Sigmoid colon (tissue), 4 donors: ENCODE measurements at regions not wholly inside any gene's neighbourhood (a gene's known extent, or its start where the extent isn't known, plus 50 kb on each side); places are given as distances from the start of the nearest gene placed in this dataset.

Experiments
- EP300 ChIP-seq, 4 donors: sonication (generic); formaldehyde crosslinking; IDR thresholded peaks; one replicate each; pipeline ENCODE4 v1.6.1; 2017; ENCODE audit warnings: antibody characterized with exemption in 4 of 4
- POLR2A ChIP-seq, 2 donors: fragments of 450-650 bp; IDR thresholded peaks; one replicate each; pipeline ENCODE4 v1.6.1; 2016; ENCODE audit warnings: antibody characterized with exemption in 2 of 2, mild to moderate bottlenecking in 2 of 2, moderate library complexity in 2 of 2
- POLR2AphosphoS5 ChIP-seq, 4 donors: sonication (generic); formaldehyde crosslinking; IDR thresholded peaks; one replicate each; pipeline ENCODE4 v1.6.1; 2017; ENCODE audit warnings: antibody characterized with exemption in 4 of 4
- TF ChIP-seq, protein P1 (sequence below), 4 experiments: fragments of 450-650 bp in 3 of 4; fragments of 200-600 bp in 1 of 4; IDR thresholded peaks; one replicate each; pipeline ENCODE4 v1.5.1; 2016 to 2019; ENCODE audit warnings: antibody characterized with exemption in 4 of 4, mild to moderate bottlenecking in 3 of 4, moderate library complexity in 2 of 4

GRCh38 chrX:26914232-26914631 lies 548.9 kb downstream of the PPP4R3C start:
- TF ChIP-seq, protein P1, sequence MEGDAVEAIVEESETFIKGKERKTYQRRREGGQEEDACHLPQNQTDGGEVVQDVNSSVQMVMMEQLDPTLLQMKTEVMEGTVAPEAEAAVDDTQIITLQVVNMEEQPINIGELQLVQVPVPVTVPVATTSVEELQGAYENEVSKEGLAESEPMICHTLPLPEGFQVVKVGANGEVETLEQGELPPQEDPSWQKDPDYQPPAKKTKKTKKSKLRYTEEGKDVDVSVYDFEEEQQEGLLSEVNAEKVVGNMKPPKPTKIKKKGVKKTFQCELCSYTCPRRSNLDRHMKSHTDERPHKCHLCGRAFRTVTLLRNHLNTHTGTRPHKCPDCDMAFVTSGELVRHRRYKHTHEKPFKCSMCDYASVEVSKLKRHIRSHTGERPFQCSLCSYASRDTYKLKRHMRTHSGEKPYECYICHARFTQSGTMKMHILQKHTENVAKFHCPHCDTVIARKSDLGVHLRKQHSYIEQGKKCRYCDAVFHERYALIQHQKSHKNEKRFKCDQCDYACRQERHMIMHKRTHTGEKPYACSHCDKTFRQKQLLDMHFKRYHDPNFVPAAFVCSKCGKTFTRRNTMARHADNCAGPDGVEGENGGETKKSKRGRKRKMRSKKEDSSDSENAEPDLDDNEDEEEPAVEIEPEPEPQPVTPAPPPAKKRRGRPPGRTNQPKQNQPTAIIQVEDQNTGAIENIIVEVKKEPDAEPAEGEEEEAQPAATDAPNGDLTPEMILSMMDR (IDR thresholded peaks at IDR 0.05), result no peak
- no peak for TF ChIP-seq POLR2A (IDR thresholded peaks at IDR 0.05)
- TF ChIP-seq POLR2AphosphoS5 (IDR thresholded peaks at IDR 0.05), result no peak
- no peak for TF ChIP-seq EP300 (IDR thresholded peaks at IDR 0.05)
